ENCODE measurements at regions not wholly inside any gene's neighbourhood (a gene's known extent, or its start where the extent isn't known, plus 50 kb on each side); places are given as distances from the start of the nearest gene placed in this dataset.

GRCh38 chr3:189455641-189456417, 175.4 kb upstream of the TP63 start:
- DNase-seq: no peak

- no peak for DNase-seq
Observed at GRCh38 chr3:189457201-189457607, 174.0 kb upstream of the TP63 start.

GRCh38 chr3:189457631-189458412, 173.4 kb upstream of the TP63 start:
- DNase-seq: no peak

GRCh38 chr3:189458528-189458927, 172.7 kb upstream of the TP63 start:
- no peak for DNase-seq

- no peak for DNase-seq
Observed at GRCh38 chr3:189459231-189459630, 172.0 kb upstream of the TP63 start.

GRCh38 chr3:189460511-189460910, 170.7 kb upstream of the TP63 start:
- no peak for DNase-seq

- DNase-seq: no peak
Observed at GRCh38 chr3:189464799-189465198, 166.4 kb upstream of the TP63 start.

- DNase-seq: no peak
Observed at GRCh38 chr3:189466004-189466403, 165.2 kb upstream of the TP63 start.

- no peak for DNase-seq
Observed at GRCh38 chr3:189467451-189467850, 163.7 kb upstream of the TP63 start.

- DNase-seq: no peak
Observed at GRCh38 chr3:189474944-189475343, 156.2 kb upstream of the TP63 start.

- no peak for DNase-seq
Observed at GRCh38 chr3:189477614-189478013, 153.6 kb upstream of the TP63 start.

- no peak for DNase-seq
Observed at GRCh38 chr3:189486556-189486955, 144.6 kb upstream of the TP63 start.

GRCh38 chr3:189488241-189488767, 142.9 kb upstream of the TP63 start:
- DNase-seq: no peak

GRCh38 chr3:189490337-189490736, 140.9 kb upstream of the TP63 start:
- no peak for DNase-seq

- DNase-seq: no peak
Observed at GRCh38 chr3:189490749-189491148, 140.4 kb upstream of the TP63 start.

GRCh38 chr3:189491831-189492230, 139.4 kb upstream of the TP63 start:
- DNase-seq: no peak

GRCh38 chr3:189493271-189493670, 137.9 kb upstream of the TP63 start:
- no peak for DNase-seq

GRCh38 chr3:189494632-189495031, 136.6 kb upstream of the TP63 start:
- DNase-seq: no peak

GRCh38 chr3:189496375-189497138, 134.6 kb upstream of the TP63 start:
- DNase-seq: no peak

- no peak for DNase-seq
Observed at GRCh38 chr3:189498995-189499704, 132.0 kb upstream of the TP63 start.

GRCh38 chr3:189500299-189500698, 130.9 kb upstream of the TP63 start:
- DNase-seq: no peak

GRCh38 chr3:189500798-189501495, 130.2 kb upstream of the TP63 start:
- DNase-seq: no peak

All from activated naive CD4-positive, alpha-beta T cell treated with anti-CD3 and anti-CD28 coated beads, Interleukin-2, amount 50 U/mL, for 16 hours (primary cell).